ENCODE measurements at regions not wholly inside any gene's neighbourhood (a gene's known extent, or its start where the extent isn't known, plus 50 kb on each side); places are given as distances from the start of the nearest gene placed in this dataset.

GRCh38 chr15:56812221-56812620 is 78.9 kb upstream of the ZNF280D start:
- WGBS, 2 experiments (ENCODE audit: extremely low coverage in 1 of 2, insufficient coverage in 1 of 2, insufficient read length in 1 of 2, insufficient replicate concordance in 2 of 2, low coverage in 1 of 2, low lambda C conversion rate in 2 of 2, missing lambda C conversion rate in 1 of 2): 77% methylated on average over 3 of the region's 3 CpGs; no CpG with 5 or more reads in 1 of the 2 experiments
- ChIA-PET CTCF (ENCODE audit: partially characterized antibody) (interaction anchor here (0.9 to 2.9 kb wide), 8 partner anchors 8 to 321 kb away, joined by 3 to 10 read pairs (median 4); no protein-coding TSS in a partner anchor), POLR2A (ENCODE audit: partially characterized antibody) (interaction anchor here (1.1 kb wide), 1 partner anchor 10 kb away, joined by 3 read pairs; no protein-coding TSS in a partner anchor)
- H3K23me2 ChIP-seq (ENCODE audit: low read depth, low read length): no peaks in the 10 kb centered on the region
- H3K14ac ChIP-seq (ENCODE audit: insufficient read length): no peak overlapping the region
- no peak overlapping the region for H3K9ac ChIP-seq (replicated peaks in 1 of 4; ENCODE audit: extremely low read depth in 1 of 4, low read depth in 3 of 4, low read length in 3 of 4)
- no peaks in the 10 kb centered on the region for H3K27me3 ChIP-seq (replicated peaks in 1 of 4; ENCODE audit: control insufficient read depth in 3 of 4, extremely low read depth in 1 of 4, insufficient read depth in 3 of 4, low read length in 3 of 4)
- H2BK120ac ChIP-seq (replicated peaks; ENCODE audit: low read depth, low read length): no peak overlapping the region
- no peak overlapping the region for H3K23ac ChIP-seq (ENCODE audit: insufficient read length)
- no peak overlapping the region for H3K27ac ChIP-seq (ENCODE audit: low read depth, low read length)
- no peak overlapping the region for H2BK12ac ChIP-seq (ENCODE audit: low read depth, low read length)
- FAIRE-seq (no peak), DNase-seq (ENCODE audit: low read depth in 1 of 2, low spot score in 2 of 2) (no peak)
- no peak overlapping the region for H4K8ac ChIP-seq (ENCODE audit: extremely low read depth, insufficient read depth, low read length)
- no peak overlapping the region for H2BK15ac ChIP-seq (ENCODE audit: low read length)
- H3K4ac ChIP-seq (replicated peaks; ENCODE audit: insufficient read length, low read depth, low read length): no peak overlapping the region
- H4K5ac ChIP-seq (ENCODE audit: insufficient read length, low read depth, low read length): no peak overlapping the region
- H3K79me2 ChIP-seq (ENCODE audit: control insufficient read depth in 1 of 2, insufficient read depth in 2 of 2, low read length in 2 of 2): no peaks in the 10 kb centered on the region
- H3K56ac ChIP-seq (replicated peaks; ENCODE audit: insufficient read length, low read depth, low read length): no peak overlapping the region
- H3K18ac ChIP-seq (ENCODE audit: extremely low read depth, low read length): no peak overlapping the region
- no peak overlapping the region for H4K91ac ChIP-seq (replicated peaks; ENCODE audit: insufficient read length, low read length)
- TF ChIP-seq ZNF274 (IDR thresholded peaks at IDR 0.05; ENCODE audit: borderline replicate concordance, extremely low read depth, low read length) (no peak), SIN3A (conservative IDR thresholded peaks at IDR 0.05 in 1 of 2, IDR thresholded peaks at IDR 0.05 in 1 of 2; ENCODE audit: low read depth in 1 of 2, low read length in 2 of 2) (no peak)
- H2BK20ac ChIP-seq (ENCODE audit: low read length): no peak overlapping the region
- no peak overlapping the region for H3K4me3 ChIP-seq (ENCODE audit: extremely low read depth in 1 of 4, insufficient read depth in 2 of 4, low read depth in 3 of 4, low read length in 4 of 4)
- no peak overlapping the region for H3K4me2 ChIP-seq (ENCODE audit: insufficient read depth in 1 of 2, low read depth in 2 of 2, low read length in 2 of 2)
- no peak overlapping the region for H2AFZ ChIP-seq (ENCODE audit: low read length)
- H3K9me3 ChIP-seq (ENCODE audit: insufficient read depth in 2 of 2, low read depth in 1 of 2, low read length in 1 of 2): peaks cover 6% of the 10 kb centered on the region in 2 experiments; a peak in 2 of 4 replicates
- H2AK5ac ChIP-seq (ENCODE audit: low read depth, low read length): no peak overlapping the region
- H3K36me3 ChIP-seq (ENCODE audit: control insufficient read depth in 2 of 4, insufficient read depth in 4 of 4, low read length in 3 of 4): no peaks in the 10 kb centered on the region
- no peak overlapping the region for H2BK5ac ChIP-seq (ENCODE audit: low read depth, low read length)
- H3K79me1 ChIP-seq (ENCODE audit: low read depth, low read length): no peaks in the 10 kb centered on the region
- no peaks in the 10 kb centered on the region for H3K4me1 ChIP-seq (replicated peaks in 1 of 4; ENCODE audit: control insufficient read depth in 3 of 4, insufficient read depth in 4 of 4, low read length in 3 of 4)
- no peaks in the 10 kb centered on the region for H4K20me1 ChIP-seq (replicated peaks in 1 of 2; ENCODE audit: control insufficient read depth in 1 of 2, insufficient read depth in 2 of 2, low read length in 2 of 2)
